ENCODE measurements at regions not wholly inside any gene's neighbourhood (a gene's known extent, or its start where the extent isn't known, plus 50 kb on each side); places are given as distances from the start of the nearest gene placed in this dataset.

DNA sequence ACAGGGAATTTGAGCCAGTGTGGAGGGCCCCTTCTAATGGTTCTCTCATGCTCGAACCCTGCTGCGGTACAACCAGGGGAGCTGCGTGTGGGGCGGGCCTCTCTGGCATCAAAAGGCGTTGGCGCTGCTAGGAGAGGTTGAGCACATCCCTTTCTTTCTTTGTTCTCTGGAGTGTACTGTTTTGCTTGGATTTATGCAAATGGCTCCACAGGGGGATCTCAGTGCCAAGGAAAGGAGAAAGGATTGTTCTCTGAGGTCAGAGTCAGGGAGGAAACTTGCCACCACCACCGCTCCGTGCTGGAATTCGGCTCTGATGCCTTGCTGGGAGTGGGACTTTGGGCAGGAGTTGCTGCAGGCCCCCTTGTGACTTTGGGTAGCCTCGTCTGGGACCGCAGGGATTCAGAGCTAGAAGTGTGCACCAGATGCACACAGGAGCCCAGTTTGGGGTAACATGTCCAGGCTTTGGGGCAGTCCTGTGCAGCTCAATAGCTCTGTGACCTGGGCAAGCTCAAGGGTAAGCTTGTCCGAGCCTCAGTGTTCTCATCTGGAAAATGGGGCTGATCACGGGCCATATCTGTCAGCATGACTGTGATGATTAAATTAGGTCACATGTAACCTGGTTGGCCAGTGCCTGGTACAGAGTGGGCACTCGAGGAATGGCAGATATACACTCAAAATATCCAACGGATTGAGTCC is 353.0 kb upstream of the EEF2KMT start:
- ATAC-seq (peak; percentile 86), DNase-seq (ENCODE audit: low spot score) (peak; percentile 87)
- H3K27me3 ChIP-seq (ENCODE audit: insufficient read depth), result no peaks in the 10 kb centered on the region
- Mint-ChIP-seq H3K4me1 (peaks cover 61% of the 10 kb centered on the region), H3K27me3 (ENCODE audit: insufficient read depth, low read depth, poor library complexity) (peaks cover 14% of the 10 kb centered on the region), H3K4me3 (peak overlapping the region; percentile 45), H3K9me3 (peaks cover 4% of the 10 kb centered on the region; the same call in 2 of the 3 replicates), H3K36me3 (ENCODE audit: low read depth) (peaks cover 4% of the 10 kb centered on the region; the same call in 1 of the 3 replicates), H3K27ac (peak overlapping the region; percentile 47; the same call in 1 of the 2 replicates)
- H3K4me2 ChIP-seq, result peak overlapping the region; percentile 68
- H3K4me1 ChIP-seq (ENCODE audit: insufficient read depth), result peaks cover 37% of the 10 kb centered on the region
- 0 out of 2 replicates have a peak, but pooled peaks cover 2% of the 10 kb centered on the region for H3F3A ChIP-seq (replicated peaks; ENCODE audit: low read depth)
- H3K79me2 ChIP-seq (replicated peaks; ENCODE audit: insufficient read depth), result no peaks in the 10 kb centered on the region
- 0 out of 2 replicates have a peak overlapping the region, but pooled peaks have one; percentile 35 for H3K27ac ChIP-seq (ENCODE audit: low read depth)
- 0 out of 2 replicates have a peak, but pooled peaks cover 2% of the 10 kb centered on the region for H3K9me2 ChIP-seq (ENCODE audit: insufficient read depth)
- no peaks in the 10 kb centered on the region for H3K36me3 ChIP-seq (ENCODE audit: insufficient read depth)
- peak overlapping the region; percentile 35; the same call in 1 of the 2 replicates for H3K4me3 ChIP-seq
- H2AFZ ChIP-seq, result no peak overlapping the region
- TF ChIP-seq ZNF114 (CRISPR knock-in tag; IDR thresholded peaks at IDR 0.05) (0 out of 2 replicates have a peak, but pooled peaks have one; percentile 21), CREB1 (CRISPR knock-in tag; IDR thresholded peaks at IDR 0.05; ENCODE audit: low read depth) (no peak)
- TF ChIP-seq, protein P1, sequence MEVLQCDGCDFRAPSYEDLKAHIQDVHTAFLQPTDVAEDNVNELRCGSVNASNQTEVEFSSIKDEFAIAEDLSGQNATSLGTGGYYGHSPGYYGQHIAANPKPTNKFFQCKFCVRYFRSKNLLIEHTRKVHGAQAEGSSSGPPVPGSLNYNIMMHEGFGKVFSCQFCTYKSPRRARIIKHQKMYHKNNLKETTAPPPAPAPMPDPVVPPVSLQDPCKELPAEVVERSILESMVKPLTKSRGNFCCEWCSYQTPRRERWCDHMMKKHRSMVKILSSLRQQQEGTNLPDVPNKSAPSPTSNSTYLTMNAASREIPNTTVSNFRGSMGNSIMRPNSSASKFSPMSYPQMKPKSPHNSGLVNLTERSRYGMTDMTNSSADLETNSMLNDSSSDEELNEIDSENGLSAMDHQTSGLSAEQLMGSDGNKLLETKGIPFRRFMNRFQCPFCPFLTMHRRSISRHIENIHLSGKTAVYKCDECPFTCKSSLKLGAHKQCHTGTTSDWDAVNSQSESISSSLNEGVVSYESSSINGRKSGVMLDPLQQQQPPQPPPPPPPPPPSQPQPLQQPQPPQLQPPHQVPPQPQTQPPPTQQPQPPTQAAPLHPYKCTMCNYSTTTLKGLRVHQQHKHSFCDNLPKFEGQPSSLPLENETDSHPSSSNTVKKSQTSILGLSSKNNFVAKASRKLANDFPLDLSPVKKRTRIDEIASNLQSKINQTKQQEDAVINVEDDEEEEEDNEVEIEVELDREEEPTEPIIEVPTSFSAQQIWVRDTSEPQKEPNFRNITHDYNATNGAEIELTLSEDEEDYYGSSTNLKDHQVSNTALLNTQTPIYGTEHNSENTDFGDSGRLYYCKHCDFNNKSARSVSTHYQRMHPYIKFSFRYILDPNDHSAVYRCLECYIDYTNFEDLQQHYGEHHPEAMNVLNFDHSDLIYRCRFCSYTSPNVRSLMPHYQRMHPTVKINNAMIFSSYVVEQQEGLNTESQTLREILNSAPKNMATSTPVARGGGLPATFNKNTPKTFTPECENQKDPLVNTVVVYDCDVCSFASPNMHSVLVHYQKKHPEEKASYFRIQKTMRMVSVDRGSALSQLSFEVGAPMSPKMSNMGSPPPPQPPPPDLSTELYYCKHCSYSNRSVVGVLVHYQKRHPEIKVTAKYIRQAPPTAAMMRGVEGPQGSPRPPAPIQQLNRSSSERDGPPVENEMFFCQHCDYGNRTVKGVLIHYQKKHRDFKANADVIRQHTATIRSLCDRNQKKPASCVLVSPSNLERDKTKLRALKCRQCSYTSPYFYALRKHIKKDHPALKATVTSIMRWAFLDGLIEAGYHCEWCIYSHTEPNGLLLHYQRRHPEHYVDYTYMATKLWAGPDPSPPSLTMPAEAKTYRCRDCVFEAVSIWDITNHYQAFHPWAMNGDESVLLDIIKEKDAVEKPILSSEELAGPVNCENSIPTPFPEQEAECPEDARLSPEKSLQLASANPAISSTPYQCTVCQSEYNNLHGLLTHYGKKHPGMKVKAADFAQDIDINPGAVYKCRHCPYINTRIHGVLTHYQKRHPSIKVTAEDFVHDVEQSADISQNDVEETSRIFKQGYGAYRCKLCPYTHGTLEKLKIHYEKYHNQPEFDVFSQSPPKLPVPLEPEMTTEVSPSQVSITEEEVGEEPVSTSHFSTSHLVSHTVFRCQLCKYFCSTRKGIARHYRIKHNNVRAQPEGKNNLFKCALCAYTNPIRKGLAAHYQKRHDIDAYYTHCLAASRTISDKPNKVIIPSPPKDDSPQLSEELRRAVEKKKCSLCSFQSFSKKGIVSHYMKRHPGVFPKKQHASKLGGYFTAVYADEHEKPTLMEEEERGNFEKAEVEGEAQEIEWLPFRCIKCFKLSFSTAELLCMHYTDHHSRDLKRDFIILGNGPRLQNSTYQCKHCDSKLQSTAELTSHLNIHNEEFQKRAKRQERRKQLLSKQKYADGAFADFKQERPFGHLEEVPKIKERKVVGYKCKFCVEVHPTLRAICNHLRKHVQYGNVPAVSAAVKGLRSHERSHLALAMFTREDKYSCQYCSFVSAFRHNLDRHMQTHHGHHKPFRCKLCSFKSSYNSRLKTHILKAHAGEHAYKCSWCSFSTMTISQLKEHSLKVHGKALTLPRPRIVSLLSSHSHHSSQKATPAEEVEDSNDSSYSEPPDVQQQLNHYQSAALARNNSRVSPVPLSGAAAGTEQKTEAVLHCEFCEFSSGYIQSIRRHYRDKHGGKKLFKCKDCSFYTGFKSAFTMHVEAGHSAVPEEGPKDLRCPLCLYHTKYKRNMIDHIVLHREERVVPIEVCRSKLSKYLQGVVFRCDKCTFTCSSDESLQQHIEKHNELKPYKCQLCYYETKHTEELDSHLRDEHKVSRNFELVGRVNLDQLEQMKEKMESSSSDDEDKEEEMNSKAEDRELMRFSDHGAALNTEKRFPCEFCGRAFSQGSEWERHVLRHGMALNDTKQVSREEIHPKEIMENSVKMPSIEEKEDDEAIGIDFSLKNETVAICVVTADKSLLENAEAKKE (CRISPR knock-in tag; IDR thresholded peaks at IDR 0.05), result peak; percentile 74; the same call in 1 of the 2 replicates
- H4K20me1 ChIP-seq (replicated peaks; ENCODE audit: insufficient read depth), result no peaks in the 10 kb centered on the region

DNA sequence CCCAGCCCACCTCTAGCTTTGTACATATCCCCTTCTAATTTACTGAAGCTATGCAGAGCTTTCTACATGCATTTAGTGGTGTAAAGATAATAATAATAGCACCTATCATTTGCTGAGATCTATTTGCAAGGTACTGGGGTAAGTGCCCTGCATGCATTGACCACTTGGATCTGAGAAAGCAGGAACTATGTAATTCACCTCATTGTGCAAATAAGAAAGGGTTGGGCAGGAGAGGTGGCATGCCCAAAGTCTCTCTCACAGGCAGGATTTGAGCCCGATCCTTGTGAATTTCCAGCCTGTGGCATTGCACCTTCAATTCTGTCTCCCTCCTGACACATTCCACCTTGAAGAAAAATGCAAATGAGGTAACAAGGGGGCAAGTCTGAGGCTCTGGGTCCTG is 352.3 kb upstream of the EEF2KMT start:
- ATAC-seq (no peak), DNase-seq (ENCODE audit: low spot score) (peak; percentile 22)
- Mint-ChIP-seq H3K27ac (peak overlapping the region; percentile 47; the same call in 1 of the 2 replicates), H3K27me3 (ENCODE audit: insufficient read depth, low read depth, poor library complexity) (peaks cover 14% of the 10 kb centered on the region), H3K9me3 (peaks cover 4% of the 10 kb centered on the region; the same call in 2 of the 3 replicates), H3K4me3 (no peak overlapping the region), H3K36me3 (ENCODE audit: low read depth) (peaks cover 4% of the 10 kb centered on the region; the same call in 1 of the 3 replicates), H3K4me1 (peaks cover 61% of the 10 kb centered on the region)
- 0 out of 2 replicates have a peak overlapping the region, but pooled peaks have one; percentile 35 for H3K27ac ChIP-seq (ENCODE audit: low read depth)
- H3K36me3 ChIP-seq (ENCODE audit: insufficient read depth), result no peaks in the 10 kb centered on the region
- 0 out of 2 replicates have a peak, but pooled peaks cover 2% of the 10 kb centered on the region for H3F3A ChIP-seq (replicated peaks; ENCODE audit: low read depth)
- peak overlapping the region; percentile 68 for H3K4me2 ChIP-seq
- H3K4me3 ChIP-seq, result peak overlapping the region; percentile 35; the same call in 1 of the 2 replicates
- peaks cover 37% of the 10 kb centered on the region for H3K4me1 ChIP-seq (ENCODE audit: insufficient read depth)
- no peaks in the 10 kb centered on the region for H3K27me3 ChIP-seq (ENCODE audit: insufficient read depth)
- H2AFZ ChIP-seq, result no peak overlapping the region
- H3K79me2 ChIP-seq (replicated peaks; ENCODE audit: insufficient read depth), result no peaks in the 10 kb centered on the region
- H4K20me1 ChIP-seq (replicated peaks; ENCODE audit: insufficient read depth), result no peaks in the 10 kb centered on the region
- 0 out of 2 replicates have a peak, but pooled peaks cover 2% of the 10 kb centered on the region for H3K9me2 ChIP-seq (ENCODE audit: insufficient read depth)
- TF ChIP-seq EZH2 (IDR thresholded peaks at IDR 0.05; ENCODE audit: low read depth, unreplicated experiment) (no peak), JUNB (IDR thresholded peaks at IDR 0.05; ENCODE audit: unreplicated experiment) (no peak), EZH2phosphoT487 (IDR thresholded peaks at IDR 0.05; ENCODE audit: unreplicated experiment) (no peak)
